Mesothelial cell of epicardium (in vitro differentiated cells): ENCODE measurements at regions not wholly inside any gene's neighbourhood (a gene's known extent, or its start where the extent isn't known, plus 50 kb on each side); places are given as distances from the start of the nearest gene placed in this dataset.
"Not testable (repeated sequence)": the region's sequence is repeated elsewhere in the genome, so short reads cannot be mapped to it uniquely, and the experiment has no call there.

ENCODE experiments used
- DNase-seq, 2 experiments: peaks; one replicate each; pipeline ENCODE4 v3.0.0; 2021; ENCODE audit warnings: low spot score in 2 of 2; ENCODE audit not compliant: unreplicated experiment in 2 of 2
- H3K27ac Mint-ChIP-seq: 2 replicates; pipeline ENCODE4 v1.8.0; 2021; ENCODE audit warnings: mixed read lengths
- H3K27me3 Mint-ChIP-seq: 2 replicates; pipeline ENCODE4 v1.8.0; 2021; ENCODE audit warnings: low read depth, mixed read lengths
- H3K36me3 Mint-ChIP-seq: 2 replicates; pipeline ENCODE4 v1.8.0; 2021; ENCODE audit warnings: mixed read lengths
- H3K4me1 Mint-ChIP-seq: 2 replicates; pipeline ENCODE4 v1.8.0; 2021; ENCODE audit warnings: mixed read lengths
- H3K4me3 Mint-ChIP-seq: 2 replicates; pipeline ENCODE4 v1.8.0; 2021; ENCODE audit warnings: mild to moderate bottlenecking, moderate library complexity, mixed read lengths
- H3K9me3 Mint-ChIP-seq: 2 replicates; pipeline ENCODE4 v1.8.0; 2021; ENCODE audit warnings: mixed read lengths
- CTCF ChIP-seq: fragments of 200-600 bp; sonication (generic); IDR thresholded peaks from one replicate; pipeline ENCODE4 v1.5.0; 2021; ENCODE audit warnings: antibody characterized with exemption; ENCODE audit not compliant: unreplicated experiment

GRCh38 chr9:7653262-7653661 is 146.3 kb downstream of the DMAC1 start:
- Mint-ChIP-seq H3K4me3 (no peak overlapping the region), H3K9me3 (peaks cover 4% of the 10 kb centered on the region), H3K27ac (no peak overlapping the region), H3K27me3 (no peaks in the 10 kb centered on the region), H3K36me3 (peaks cover 3% of the 10 kb centered on the region), H3K4me1 (peaks cover 10% of the 10 kb centered on the region)
- no peak for TF ChIP-seq CTCF
- no peak for DNase-seq

- no peak for TF ChIP-seq CTCF
- Mint-ChIP-seq H3K27me3 (no peaks in the 10 kb centered on the region), H3K4me3 (no peak overlapping the region), H3K27ac (no peak overlapping the region), H3K36me3 (no peaks in the 10 kb centered on the region), H3K4me1 (peaks cover 21% of the 10 kb centered on the region), H3K9me3 (peaks cover 17% of the 10 kb centered on the region)
- DNase-seq: no peak
Measured at GRCh38 chr9:7640231-7640630, 159.3 kb downstream of the DMAC1 start.

GRCh38 chr9:7639471-7639870 is 160.1 kb downstream of the DMAC1 start:
- no peaks in the 10 kb centered on the region for H3K36me3 Mint-ChIP-seq
- DNase-seq: no peak
- H3K27me3 Mint-ChIP-seq: no peaks in the 10 kb centered on the region
- no peak overlapping the region for H3K4me3 Mint-ChIP-seq
- no peak overlapping the region for H3K27ac Mint-ChIP-seq
- H3K4me1 Mint-ChIP-seq: peaks cover 21% of the 10 kb centered on the region
- peaks cover 13% of the 10 kb centered on the region for H3K9me3 Mint-ChIP-seq
- TF ChIP-seq CTCF: no peak

GRCh38 chr9:7636838-7637467 is 162.6 kb downstream of the DMAC1 start:
- Mint-ChIP-seq H3K27me3 (no peaks in the 10 kb centered on the region), H3K4me1 (peaks cover 24% of the 10 kb centered on the region), H3K36me3 (no peaks in the 10 kb centered on the region), H3K4me3 (no peak overlapping the region), H3K27ac (peak overlapping the region; percentile 54), H3K9me3 (no peaks in the 10 kb centered on the region)
- no peak for TF ChIP-seq CTCF
- DNase-seq: no peak

GRCh38 chr9:7636309-7636708 is 163.3 kb downstream of the DMAC1 start:
- peaks cover 6% of the 10 kb centered on the region for H3K9me3 Mint-ChIP-seq
- H3K4me1 Mint-ChIP-seq: peaks cover 24% of the 10 kb centered on the region
- H3K27me3 Mint-ChIP-seq: no peaks in the 10 kb centered on the region
- H3K36me3 Mint-ChIP-seq: no peaks in the 10 kb centered on the region
- no peak overlapping the region for H3K27ac Mint-ChIP-seq
- DNase-seq: no peak
- no peak for TF ChIP-seq CTCF
- no peak overlapping the region for H3K4me3 Mint-ChIP-seq

- H3K4me3 Mint-ChIP-seq, H3K27me3 Mint-ChIP-seq, H3K4me1 Mint-ChIP-seq, H3K36me3 Mint-ChIP-seq, H3K27ac Mint-ChIP-seq, DNase-seq: not testable (repeated sequence)
- H3K9me3 Mint-ChIP-seq: peaks cover 38% of the 10 kb centered on the region
Measured at GRCh38 chr9:7626571-7627029, 173.0 kb downstream of the DMAC1 start.
